ENCODE measurements at regions not wholly inside any gene's neighbourhood (a gene's known extent, or its start where the extent isn't known, plus 50 kb on each side); places are given as distances from the start of the nearest gene placed in this dataset.

- Histone ChIP-seq H3K4me3 (replicated peaks; ENCODE audit: insufficient read depth, low read length) (no peak overlapping the region), H3K27me3 (ENCODE audit: insufficient read depth, poor library complexity, severe bottlenecking) (peaks cover 2% of the 10 kb centered on the region), H3K27ac (replicated peaks) (no peak overlapping the region)
- no peak for TF ChIP-seq SPI1 (IDR thresholded peaks at IDR 0.05; ENCODE audit: borderline replicate concordance, low read depth)
- TF ChIP-seq, protein P1, sequence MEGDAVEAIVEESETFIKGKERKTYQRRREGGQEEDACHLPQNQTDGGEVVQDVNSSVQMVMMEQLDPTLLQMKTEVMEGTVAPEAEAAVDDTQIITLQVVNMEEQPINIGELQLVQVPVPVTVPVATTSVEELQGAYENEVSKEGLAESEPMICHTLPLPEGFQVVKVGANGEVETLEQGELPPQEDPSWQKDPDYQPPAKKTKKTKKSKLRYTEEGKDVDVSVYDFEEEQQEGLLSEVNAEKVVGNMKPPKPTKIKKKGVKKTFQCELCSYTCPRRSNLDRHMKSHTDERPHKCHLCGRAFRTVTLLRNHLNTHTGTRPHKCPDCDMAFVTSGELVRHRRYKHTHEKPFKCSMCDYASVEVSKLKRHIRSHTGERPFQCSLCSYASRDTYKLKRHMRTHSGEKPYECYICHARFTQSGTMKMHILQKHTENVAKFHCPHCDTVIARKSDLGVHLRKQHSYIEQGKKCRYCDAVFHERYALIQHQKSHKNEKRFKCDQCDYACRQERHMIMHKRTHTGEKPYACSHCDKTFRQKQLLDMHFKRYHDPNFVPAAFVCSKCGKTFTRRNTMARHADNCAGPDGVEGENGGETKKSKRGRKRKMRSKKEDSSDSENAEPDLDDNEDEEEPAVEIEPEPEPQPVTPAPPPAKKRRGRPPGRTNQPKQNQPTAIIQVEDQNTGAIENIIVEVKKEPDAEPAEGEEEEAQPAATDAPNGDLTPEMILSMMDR (IDR thresholded peaks at IDR 0.05; ENCODE audit: insufficient read depth, low read length): no peak
- no peak for TF ChIP-seq POLR2AphosphoS5 (IDR thresholded peaks at IDR 0.05; ENCODE audit: low read depth)
- TF ChIP-seq GABPA (IDR thresholded peaks at IDR 0.05; ENCODE audit: low read depth): no peak
- no peak for TF ChIP-seq REST (IDR thresholded peaks at IDR 0.05; ENCODE audit: insufficient replicate concordance, low read depth)
- DNase-seq (ENCODE audit: low read depth in 1 of 2, low spot score in 1 of 2): no peak
Measured at GRCh38 chr3:59518283-59519055, 468.6 kb upstream of the CFAP20DC start.

DNA sequence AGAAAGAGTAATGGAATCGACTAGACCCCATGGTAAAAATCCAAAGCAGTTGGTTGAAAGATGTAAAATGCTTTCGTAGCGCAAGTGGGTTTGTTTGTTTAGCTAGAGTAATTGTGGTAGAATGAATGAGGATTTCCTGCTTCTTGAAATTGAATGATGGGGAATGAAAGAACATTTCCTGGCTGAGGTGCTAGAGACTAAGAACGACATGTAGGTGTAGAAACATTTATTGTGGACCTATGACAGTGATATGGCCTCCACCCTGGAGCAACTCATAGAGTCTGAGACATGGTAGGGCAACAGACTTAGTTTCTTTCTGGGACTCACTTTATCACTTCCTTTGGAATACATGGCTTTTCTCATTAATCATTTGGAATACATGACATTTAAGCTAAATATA lies 467.6 kb upstream of the CFAP20DC start:
- Histone ChIP-seq H3K27ac (replicated peaks) (no peak overlapping the region), H3K4me3 (replicated peaks; ENCODE audit: insufficient read depth, low read length) (no peak overlapping the region), H3K27me3 (ENCODE audit: insufficient read depth, poor library complexity, severe bottlenecking) (peaks cover 2% of the 10 kb centered on the region)
- no peak for TF ChIP-seq REST (IDR thresholded peaks at IDR 0.05; ENCODE audit: insufficient replicate concordance, low read depth)
- DNase-seq (ENCODE audit: low read depth in 1 of 2, low spot score in 1 of 2): no peak

GRCh38 chr3:59515966-59516365 lies 466.1 kb upstream of the CFAP20DC start:
- no peak for DNase-seq (ENCODE audit: low read depth in 1 of 2, low spot score in 1 of 2)
- Histone ChIP-seq H3K27ac (replicated peaks) (no peak overlapping the region), H3K4me3 (replicated peaks; ENCODE audit: insufficient read depth, low read length) (no peak overlapping the region), H3K27me3 (ENCODE audit: insufficient read depth, poor library complexity, severe bottlenecking) (peaks cover 2% of the 10 kb centered on the region)
- TF ChIP-seq, protein P1 (IDR thresholded peaks at IDR 0.05; ENCODE audit: insufficient read depth, low read length): no peak
- TF ChIP-seq REST (IDR thresholded peaks at IDR 0.05; ENCODE audit: insufficient replicate concordance, low read depth) (no peak), GABPA (IDR thresholded peaks at IDR 0.05; ENCODE audit: low read depth) (no peak), SPI1 (IDR thresholded peaks at IDR 0.05; ENCODE audit: borderline replicate concordance, low read depth) (no peak), POLR2AphosphoS5 (IDR thresholded peaks at IDR 0.05; ENCODE audit: low read depth) (no peak)

Measured in HL-60 (cell line).